ENCODE measurements at regions not wholly inside any gene's neighbourhood (a gene's known extent, or its start where the extent isn't known, plus 50 kb on each side); places are given as distances from the start of the nearest gene placed in this dataset.

- H3K36me3 ChIP-seq (ENCODE audit: control insufficient read depth, insufficient read depth, low read length): no peaks in the 10 kb centered on the region
- no peak overlapping the region for H3K27ac ChIP-seq (ENCODE audit: low read length)
- ATAC-seq (no peak), DNase-seq (ENCODE audit: low read depth, low spot score) (no peak)
- BruUV-seq (replicated peaks): no TSS peak
- POLR2A ChIA-PET: no interaction called here
- in situ Hi-C loops (cut with HindIII; ENCODE audit: low pct_unique_long_range_greater_than_20kb, low sequenced_read_pairs) (no loop called here), intact Hi-C loops (cut with micrococcal nuclease; ENCODE audit: unreplicated experiment) (no loop called here)
- TF ChIP-seq CTCF (IDR thresholded peaks at IDR 0.05) (no peak), REST (IDR thresholded peaks at IDR 0.05; ENCODE audit: insufficient read depth in 1 of 2, low read depth in 2 of 2, low read length in 1 of 2) (no peak), TCF7L2 (IDR thresholded peaks at IDR 0.05; ENCODE audit: low read depth, low read length) (no peak), POLR2AphosphoS5 (IDR thresholded peaks at IDR 0.05; ENCODE audit: low read depth, low read length) (no peak), SIN3A (IDR thresholded peaks at IDR 0.05; ENCODE audit: borderline replicate concordance, insufficient read depth, low read depth, low read length) (no peak)
- H3K4me3 ChIP-seq (ENCODE audit: low read depth in 2 of 2, low read length in 2 of 2): no peak overlapping the region
- CTCF ChIA-PET: no interaction called here
- no peaks in the 10 kb centered on the region for H3K9me3 ChIP-seq (ENCODE audit: control insufficient read depth, insufficient read depth, low read depth, low read length)
- no peaks in the 10 kb centered on the region for H3K27me3 ChIP-seq (ENCODE audit: control insufficient read depth, insufficient read depth, low read length)
- H3K4me1 ChIP-seq (ENCODE audit: control insufficient read depth, insufficient read depth, low read length): no peaks in the 10 kb centered on the region
Observed at GRCh38 chr2:176471949-176472348, 202.7 kb downstream of the MTX2 start.

GRCh38 chr2:176473177-176473576 is 203.9 kb downstream of the MTX2 start:
- ATAC-seq (peak; percentile 72), DNase-seq (ENCODE audit: low read depth, low spot score) (no peak)
- TF ChIP-seq TCF7L2 (IDR thresholded peaks at IDR 0.05; ENCODE audit: low read depth, low read length): no peak
- TF ChIP-seq CTCF (IDR thresholded peaks at IDR 0.05): no peak
- no peak for TF ChIP-seq SIN3A (IDR thresholded peaks at IDR 0.05; ENCODE audit: borderline replicate concordance, insufficient read depth, low read depth, low read length)
- no peak for TF ChIP-seq POLR2AphosphoS5 (IDR thresholded peaks at IDR 0.05; ENCODE audit: low read depth, low read length)
- TF ChIP-seq REST (IDR thresholded peaks at IDR 0.05; ENCODE audit: insufficient read depth in 1 of 2, low read depth in 2 of 2, low read length in 1 of 2): no peak
- no peaks in the 10 kb centered on the region for H3K4me1 ChIP-seq (ENCODE audit: control insufficient read depth, insufficient read depth, low read length)
- H3K27ac ChIP-seq (ENCODE audit: low read length): 0 out of 2 replicates have a peak overlapping the region, but pooled peaks have one; percentile 34
- no peaks in the 10 kb centered on the region for H3K36me3 ChIP-seq (ENCODE audit: control insufficient read depth, insufficient read depth, low read length)
- intact Hi-C loops (cut with micrococcal nuclease; ENCODE audit: unreplicated experiment): no loop called here
- in situ Hi-C loops (cut with HindIII; ENCODE audit: low pct_unique_long_range_greater_than_20kb, low sequenced_read_pairs): no loop called here
- H3K9me3 ChIP-seq (ENCODE audit: control insufficient read depth, insufficient read depth, low read depth, low read length): no peaks in the 10 kb centered on the region
- peak overlapping the region; percentile 7 to 44; a peak in 2 of 4 replicates for H3K4me3 ChIP-seq (ENCODE audit: low read depth in 2 of 2, low read length in 2 of 2)
- no peaks in the 10 kb centered on the region for H3K27me3 ChIP-seq (ENCODE audit: control insufficient read depth, insufficient read depth, low read length)
- CTCF ChIA-PET: interaction anchor here (0.6 kb wide), 3 partner anchors 18 to 334 kb away, joined by 3 to 8 read pairs (median 3); no protein-coding TSS in a partner anchor
- POLR2A ChIA-PET: no interaction called here
- BruUV-seq (replicated peaks): no TSS peak
